ENCODE measurements at regions not wholly inside any gene's neighbourhood (a gene's known extent, or its start where the extent isn't known, plus 50 kb on each side); places are given as distances from the start of the nearest gene placed in this dataset.

- no peak overlapping the region for H3K4me3 Mint-ChIP-seq
- ChIA-PET CTCF (interaction anchor here (0.7 to 1.5 kb wide), 2 partner anchors 11 to 953 kb away, joined by 3 read pairs; no protein-coding TSS in a partner anchor), POLR2A (no interaction called here)
- ATAC-seq (no peak), DNase-seq (no peak)
- no peaks in the 10 kb centered on the region for H3K36me3 Mint-ChIP-seq (ENCODE audit: low read depth)
- no peaks in the 10 kb centered on the region for H3K9me3 Mint-ChIP-seq
- intact Hi-C loops (cut with micrococcal nuclease): no loop called here
- TF ChIP-seq CTCF (IDR thresholded peaks at IDR 0.05): no peak
- H3K4me1 Mint-ChIP-seq (ENCODE audit: low read depth): no peaks in the 10 kb centered on the region
- H3K27me3 Mint-ChIP-seq: no peaks in the 10 kb centered on the region
- H3K27ac Mint-ChIP-seq: no peak overlapping the region
Observed at GRCh38 chr11:112336356-112336886, 75.8 kb upstream of the PLET1 start.

GRCh38 chr11:112339566-112339965, 78.9 kb upstream of the PLET1 start:
- H3K4me1 Mint-ChIP-seq (ENCODE audit: low read depth): no peaks in the 10 kb centered on the region

GRCh38 chr11:112343368-112344039, 82.8 kb upstream of the PLET1 start:
- intact Hi-C loops (cut with micrococcal nuclease): no loop called here
- Mint-ChIP-seq H3K9me3 (no peaks in the 10 kb centered on the region), H3K27ac (no peak overlapping the region), H3K36me3 (ENCODE audit: low read depth) (no peaks in the 10 kb centered on the region), H3K4me1 (ENCODE audit: low read depth) (peaks cover under 1% of the 10 kb centered on the region), H3K4me3 (no peak overlapping the region), H3K27me3 (no peaks in the 10 kb centered on the region)
- DNase-seq (no peak), ATAC-seq (no peak)
- ChIA-PET POLR2A (no interaction called here), CTCF (no interaction called here)
- no peak for TF ChIP-seq CTCF (IDR thresholded peaks at IDR 0.05)

More at GRCh38 chr11:112339566-112339965, 78.9 kb upstream of the PLET1 start:
- POLR2A ChIA-PET: no interaction called here
- DNase-seq (no peak), ATAC-seq (no peak)
- H3K36me3 Mint-ChIP-seq (ENCODE audit: low read depth): no peaks in the 10 kb centered on the region
- intact Hi-C loops (cut with micrococcal nuclease): no loop called here
- H3K27ac Mint-ChIP-seq: no peak overlapping the region
- H3K27me3 Mint-ChIP-seq: no peaks in the 10 kb centered on the region
- H3K9me3 Mint-ChIP-seq: no peaks in the 10 kb centered on the region
- no peak for TF ChIP-seq CTCF (IDR thresholded peaks at IDR 0.05)
- CTCF ChIA-PET: no interaction called here
- no peak overlapping the region for H3K4me3 Mint-ChIP-seq

- CTCF ChIA-PET: no interaction called here
- no peak overlapping the region for H3K4me3 Mint-ChIP-seq
- no peaks in the 10 kb centered on the region for H3K36me3 Mint-ChIP-seq (ENCODE audit: low read depth)
- ATAC-seq (no peak), DNase-seq (no peak)
- H3K9me3 Mint-ChIP-seq: no peaks in the 10 kb centered on the region
- no peak for TF ChIP-seq CTCF (IDR thresholded peaks at IDR 0.05)
- H3K27ac Mint-ChIP-seq: no peak overlapping the region
- POLR2A ChIA-PET: no interaction called here
- intact Hi-C loops (cut with micrococcal nuclease): no loop called here
- no peaks in the 10 kb centered on the region for H3K27me3 Mint-ChIP-seq
- peaks cover 3% of the 10 kb centered on the region for H3K4me1 Mint-ChIP-seq (ENCODE audit: low read depth)
Observed at GRCh38 chr11:112344040-112344413, 83.4 kb upstream of the PLET1 start.

- no peak for DNase-seq
- no peak for TF ChIP-seq CTCF (IDR thresholded peaks at IDR 0.05)
- Mint-ChIP-seq H3K27ac (no peak overlapping the region), H3K4me3 (no peak overlapping the region), H3K4me1 (ENCODE audit: low read depth) (peaks cover 3% of the 10 kb centered on the region), H3K9me3 (no peaks in the 10 kb centered on the region), H3K27me3 (no peaks in the 10 kb centered on the region), H3K36me3 (ENCODE audit: low read depth) (no peaks in the 10 kb centered on the region)
- intact Hi-C loops (cut with micrococcal nuclease): no loop called here
- ATAC-seq: no peak
- ChIA-PET CTCF (interaction anchor here (1.0 kb wide), 1 partner anchor 243 kb away, joined by 3 read pairs; no protein-coding TSS in a partner anchor), POLR2A (no interaction called here)
Observed at GRCh38 chr11:112345166-112345565, 84.5 kb upstream of the PLET1 start.

Measured in activated CD8-positive, alpha-beta T cell treated with anti-CD3 and anti-CD28 coated beads for 36 hours (primary cell).